HepG2 (cell line): ENCODE measurements at regions not wholly inside any gene's neighbourhood (a gene's known extent, or its start where the extent isn't known, plus 50 kb on each side); places are given as distances from the start of the nearest gene placed in this dataset.

Experiments
- ATAC-seq: fragments of 200-7000 bp; cut with Tn5 transposase; 3 replicates; pipeline ENCODE4 v1.9.1; 2020; ENCODE audit warnings: mild to moderate bottlenecking, moderate library complexity
- BruUV-seq: library from RNA; stranded (reverse); fragments of 400-500 nt; replicated peaks from 2 replicates; lab custom pipeline; 2021; lab: Mats Ljungman, UMichigan
- CTCF ChIA-PET: fragments of 300-600 bp; formaldehyde crosslinking; extraction: SDS; loops from one replicate; lab custom pipeline; 2021; ENCODE audit warnings: low total read pairs, inconsistent platforms, low intra/inter-chr PET ratio; lab: Yijun Ruan, JAX
- POLR2A ChIA-PET: fragments of 350-600 bp; sonication (Branson Sonifier 250); formaldehyde crosslinking; loops from one replicate; lab custom pipeline; 2020; ENCODE audit warnings: antibody characterized with exemption, inconsistent platforms; lab: Yijun Ruan, JAX
- DNase-seq: peaks from one replicate; pipeline ENCODE4 v3.0.0-alpha.2; 2015; ENCODE audit warnings: low spot score
- FAIRE-seq: peaks from 3 replicates; lab custom pipeline; 2011; peaks lifted over from hg19 to GRCh38; lab: Jason Lieb, UNC
- H2AFZ ChIP-seq: one replicate; pipeline ENCODE4 v1.6.1; 2011; ENCODE audit warnings: low read length, inconsistent platforms
- H3K27ac ChIP-seq: fragments of 300-600 bp; 3 replicates; pipeline ENCODE4 v1.8.0; 2011; ENCODE audit warnings: mixed run types, mild to moderate bottlenecking, mixed read lengths, low read length, inconsistent platforms; ENCODE audit not compliant: insufficient read depth; ENCODE audit errors: extremely low read length
- H3K27me3 ChIP-seq, 2 experiments: fragments of 200-600 bp in 1 of 2; 2 replicates in 1 of 2; 3 replicates in 1 of 2; pipeline versions ENCODE4 v1.6.0 to v1.8.0; 2011; ENCODE audit warnings: low read length in 2 of 2, mild to moderate bottlenecking in 2 of 2, moderate library complexity in 2 of 2, inconsistent platforms in 1 of 2; ENCODE audit not compliant: insufficient read depth in 2 of 2, control insufficient read depth in 1 of 2
- H3K36me3 ChIP-seq, 2 experiments: fragments of 200-600 bp in 1 of 2; replicated peaks in 1 of 2; 2 replicates in 1 of 2; 3 replicates in 1 of 2; pipeline versions ENCODE4 v1.5.1 to v1.8.0; 2011; ENCODE audit warnings: low read length in 2 of 2, inconsistent platforms in 1 of 2; ENCODE audit not compliant: insufficient read depth in 2 of 2, control insufficient read depth in 1 of 2
- H3K4me1 ChIP-seq: 2 replicates; pipeline ENCODE4 v1.5.1; 2012; ENCODE audit warnings: low read length, inconsistent platforms; ENCODE audit not compliant: insufficient read depth
- H3K4me2 ChIP-seq: 2 replicates; pipeline ENCODE4 v1.6.0; 2011; ENCODE audit warnings: low read depth, low read length, inconsistent platforms
- H3K4me3 ChIP-seq, 3 experiments: fragments of 200-600 bp in 1 of 3; sonication (generic), shearing (Covaris generic) in 1 of 3; replicated peaks in 1 of 3; 2 replicates each; pipeline ENCODE4 v1.5.1; 2011 to 2016; ENCODE audit warnings: low read length in 3 of 3, inconsistent platforms in 2 of 3, low read depth in 2 of 3, mild to moderate bottlenecking in 2 of 3, control low read depth in 1 of 3, mixed read lengths in 1 of 3; ENCODE audit not compliant: insufficient read depth in 1 of 3
- H3K79me2 ChIP-seq: one replicate; pipeline ENCODE4 v1.6.1; 2011; ENCODE audit warnings: low read length, inconsistent platforms; ENCODE audit not compliant: insufficient read depth
- H3K9ac ChIP-seq: 2 replicates; pipeline ENCODE4 v1.6.0; 2011; ENCODE audit warnings: mild to moderate bottlenecking, low read depth, low read length, inconsistent platforms; ENCODE audit not compliant: insufficient read depth
- H3K9me3 ChIP-seq: 2 replicates; pipeline ENCODE4 v1.5.1; 2012; ENCODE audit warnings: mild to moderate bottlenecking, low read length
- H4K20me1 ChIP-seq: 2 replicates; pipeline ENCODE4 v1.6.0; 2011; ENCODE audit warnings: inconsistent platforms, mild to moderate bottlenecking, low read length, moderate library complexity; ENCODE audit not compliant: insufficient read depth
- DRAP1 ChIP-seq: IDR thresholded peaks from 2 replicates; pipeline ENCODE4 v1.6.1; 2016; ENCODE audit warnings: missing genetic modification reagents, missing compliant biosample characterization
- EP300 ChIP-seq, 3 experiments: sonication (generic) in 1 of 3; formaldehyde crosslinking in 1 of 3; IDR thresholded peaks; 2 replicates each; pipeline versions ENCODE4 v1.5.1 to v1.6.1; 2011 to 2020; ENCODE audit warnings: low read depth in 2 of 3, low read length in 2 of 3, borderline replicate concordance in 1 of 3, improper control_type of control experiment in 1 of 3, mild to moderate bottlenecking in 1 of 3, missing genetic modification reagents in 1 of 3, moderate library complexity in 1 of 3
- GMEB1 ChIP-seq: sonication (generic); formaldehyde crosslinking; IDR thresholded peaks from 2 replicates; pipeline ENCODE4 v1.5.1; 2020; ENCODE audit warnings: missing genetic modification reagents, mild to moderate bottlenecking, borderline replicate concordance
- KLF13 ChIP-seq: sonication (generic); formaldehyde crosslinking; IDR thresholded peaks from 2 replicates; pipeline ENCODE4 v1.4.0; 2020; ENCODE audit warnings: mild to moderate bottlenecking, missing genetic modification reagents
- NFKBIZ ChIP-seq: IDR thresholded peaks from 2 replicates; pipeline ENCODE4 v1.6.1; 2018; ENCODE audit warnings: missing genetic modification reagents, missing compliant biosample characterization
- PHB2 ChIP-seq: fragments of 450-650 bp; IDR thresholded peaks from 2 replicates; pipeline ENCODE4 v1.6.1; 2018; ENCODE audit not compliant: partially characterized antibody
- PPARG ChIP-seq: conservative IDR thresholded peaks from 2 replicates; pipeline ENCODE4 v1.6.1; 2016; ENCODE audit warnings: missing biosample characterization, missing genetic modification reagents
- RFXAP ChIP-seq: sonication (generic); formaldehyde crosslinking; IDR thresholded peaks from 2 replicates; pipeline ENCODE4 v1.4.0; 2020; ENCODE audit warnings: missing genetic modification reagents, borderline replicate concordance
- SPEN ChIP-seq: sonication (generic); formaldehyde crosslinking; IDR thresholded peaks from 2 replicates; pipeline ENCODE4 v1.5.1; 2020; ENCODE audit warnings: low read depth, mild to moderate bottlenecking, missing genetic modification reagents
- TFDP1 ChIP-seq: IDR thresholded peaks from 2 replicates; pipeline ENCODE4 v1.6.1; 2016; ENCODE audit warnings: missing compliant biosample characterization, missing genetic modification reagents, borderline replicate concordance
- ZFY ChIP-seq: sonication (generic); formaldehyde crosslinking; IDR thresholded peaks from 2 replicates; pipeline ENCODE4 v1.4.0; 2020; ENCODE audit warnings: missing genetic modification reagents
- ZNF605 ChIP-seq: sonication (generic); formaldehyde crosslinking; IDR thresholded peaks from 2 replicates; pipeline ENCODE4 v1.8.0; 2022; ENCODE audit warnings: mild to moderate bottlenecking, missing genetic modification reagents
- ZSCAN25 ChIP-seq: sonication (generic); formaldehyde crosslinking; IDR thresholded peaks from 2 replicates; pipeline ENCODE4 v1.8.0; 2022; ENCODE audit warnings: mild to moderate bottlenecking, missing genetic modification reagents
- WGBS: methylation state at CpG from one replicate; pipeline ENCODE4 v1.1.6; 2017; ENCODE audit warnings: low lambda C conversion rate; 5-methylcytosine and 5-hydroxymethylcytosine counted together
- in situ Hi-C: cut with HindIII; loops from 2 replicates; pipeline ENCODE4 v1.10.0; 2017; ENCODE audit warnings: low pct_unique_long_range_greater_than_20kb; ENCODE audit not compliant: extremely low pct_ligation_motif_present
- intact Hi-C: fragments of 100-400 bp; cut with micrococcal nuclease; formaldehyde crosslinking; loops from one replicate; pipeline ENCODE4 v1.10.0; 2022; ENCODE audit not compliant: unreplicated experiment
- TF ChIP-seq, protein P1 (sequence below): sonication (generic); formaldehyde crosslinking; IDR thresholded peaks from 2 replicates; pipeline ENCODE4 v1.4.0; 2020; ENCODE audit warnings: missing genetic modification reagents
- TF ChIP-seq, protein P2 (sequence below): sonication (generic); formaldehyde crosslinking; IDR thresholded peaks from 2 replicates; pipeline ENCODE4 v1.4.0; 2020; ENCODE audit warnings: missing genetic modification reagents, mild to moderate bottlenecking, borderline replicate concordance

- H3K79me2 ChIP-seq = no peaks in the 10 kb centered on the region
- DNase-seq (no peak), FAIRE-seq (no peak), ATAC-seq (no peak)
- no TSS peak for BruUV-seq
- no peaks in the 10 kb centered on the region for H3K9me3 ChIP-seq
- WGBS = 25% methylated on average over 22 of the region's 36 CpGs
- no peak overlapping the region for H3K27ac ChIP-seq
- no peaks in the 10 kb centered on the region for H3K4me1 ChIP-seq
- H3K4me3 ChIP-seq = no peak overlapping the region
- in situ Hi-C loops = no loop called here
- POLR2A ChIA-PET = no interaction called here
- peaks cover 13 to 49% of the 10 kb centered on the region in 2 experiments; a peak in 4 of 5 replicates for H3K27me3 ChIP-seq
- H3K4me2 ChIP-seq = no peak overlapping the region
- intact Hi-C loops = no loop called here
- no peaks in the 10 kb centered on the region for H4K20me1 ChIP-seq
- H3K9ac ChIP-seq = no peak overlapping the region
- CTCF ChIA-PET = no interaction called here
- H2AFZ ChIP-seq = no peak overlapping the region
- no peaks in the 10 kb centered on the region for H3K36me3 ChIP-seq
- TF ChIP-seq SPEN (CRISPR knock-in tag) (no peak), ZSCAN25 (no peak), PPARG (no peak), EP300 (IDR thresholded peaks at IDR 0.05; ENCODE audit: low read depth in 2 of 2, low read length in 2 of 2) (no peak), EP300 (CRISPR knock-in tag; IDR thresholded peaks at IDR 0.05; ENCODE audit: borderline replicate concordance) (no peak), RFXAP (CRISPR knock-in tag) (no peak), NFKBIZ (CRISPR knock-in tag) (no peak), TFDP1 (CRISPR knock-in tag) (no peak), ZFY (CRISPR knock-in tag) (no peak), ZNF605 (CRISPR knock-in tag) (no peak), DRAP1 (no peak), GMEB1 (no peak), PHB2 (no peak), KLF13 (CRISPR knock-in tag) (no peak)
- TF ChIP-seq, protein P1, sequence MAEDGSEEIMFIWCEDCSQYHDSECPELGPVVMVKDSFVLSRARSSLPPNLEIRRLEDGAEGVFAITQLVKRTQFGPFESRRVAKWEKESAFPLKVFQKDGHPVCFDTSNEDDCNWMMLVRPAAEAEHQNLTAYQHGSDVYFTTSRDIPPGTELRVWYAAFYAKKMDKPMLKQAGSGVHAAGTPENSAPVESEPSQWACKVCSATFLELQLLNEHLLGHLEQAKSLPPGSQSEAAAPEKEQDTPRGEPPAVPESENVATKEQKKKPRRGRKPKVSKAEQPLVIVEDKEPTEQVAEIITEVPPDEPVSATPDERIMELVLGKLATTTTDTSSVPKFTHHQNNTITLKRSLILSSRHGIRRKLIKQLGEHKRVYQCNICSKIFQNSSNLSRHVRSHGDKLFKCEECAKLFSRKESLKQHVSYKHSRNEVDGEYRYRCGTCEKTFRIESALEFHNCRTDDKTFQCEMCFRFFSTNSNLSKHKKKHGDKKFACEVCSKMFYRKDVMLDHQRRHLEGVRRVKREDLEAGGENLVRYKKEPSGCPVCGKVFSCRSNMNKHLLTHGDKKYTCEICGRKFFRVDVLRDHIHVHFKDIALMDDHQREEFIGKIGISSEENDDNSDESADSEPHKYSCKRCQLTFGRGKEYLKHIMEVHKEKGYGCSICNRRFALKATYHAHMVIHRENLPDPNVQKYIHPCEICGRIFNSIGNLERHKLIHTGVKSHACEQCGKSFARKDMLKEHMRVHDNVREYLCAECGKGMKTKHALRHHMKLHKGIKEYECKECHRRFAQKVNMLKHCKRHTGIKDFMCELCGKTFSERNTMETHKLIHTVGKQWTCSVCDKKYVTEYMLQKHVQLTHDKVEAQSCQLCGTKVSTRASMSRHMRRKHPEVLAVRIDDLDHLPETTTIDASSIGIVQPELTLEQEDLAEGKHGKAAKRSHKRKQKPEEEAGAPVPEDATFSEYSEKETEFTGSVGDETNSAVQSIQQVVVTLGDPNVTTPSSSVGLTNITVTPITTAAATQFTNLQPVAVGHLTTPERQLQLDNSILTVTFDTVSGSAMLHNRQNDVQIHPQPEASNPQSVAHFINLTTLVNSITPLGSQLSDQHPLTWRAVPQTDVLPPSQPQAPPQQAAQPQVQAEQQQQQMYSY (CRISPR knock-in tag) = no peak
- TF ChIP-seq, protein P2, sequence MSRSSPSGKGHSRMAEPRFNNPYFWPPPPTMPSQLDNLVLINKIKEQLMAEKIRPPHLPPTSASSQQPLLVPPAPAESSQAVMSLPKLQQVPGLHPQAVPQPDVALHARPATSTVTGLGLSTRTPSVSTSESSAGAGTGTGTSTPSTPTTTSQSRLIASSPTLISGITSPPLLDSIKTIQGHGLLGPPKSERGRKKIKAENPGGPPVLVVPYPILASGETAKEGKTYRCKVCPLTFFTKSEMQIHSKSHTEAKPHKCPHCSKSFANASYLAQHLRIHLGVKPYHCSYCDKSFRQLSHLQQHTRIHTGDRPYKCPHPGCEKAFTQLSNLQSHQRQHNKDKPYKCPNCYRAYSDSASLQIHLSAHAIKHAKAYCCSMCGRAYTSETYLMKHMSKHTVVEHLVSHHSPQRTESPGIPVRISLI (CRISPR knock-in tag) = no peak
Observed at GRCh38 chr7:1364068-1364905, 95.0 kb downstream of the MICALL2 start.
